Vagina (tissue), 2 donors: ENCODE measurements at regions not wholly inside any gene's neighbourhood (a gene's known extent, or its start where the extent isn't known, plus 50 kb on each side); places are given as distances from the start of the nearest gene placed in this dataset.

ENCODE experiments used
- CTCF ChIP-seq, 3 experiments: fragments of 450-650 bp in 2 of 3; fragments of 200-600 bp in 1 of 3; sonication (generic) in 1 of 3; IDR thresholded peaks; one replicate each; pipeline ENCODE4 v1.5.1; 2017 to 2019; ENCODE audit warnings: antibody characterized with exemption in 3 of 3, mild to moderate bottlenecking in 2 of 3, moderate library complexity in 2 of 3
- POLR2AphosphoS5 ChIP-seq, 2 donors: sonication (generic); formaldehyde crosslinking; IDR thresholded peaks; one replicate each; pipeline ENCODE4 v1.9.0; 2017; ENCODE audit warnings: antibody characterized with exemption in 2 of 2, mild to moderate bottlenecking in 2 of 2, low read depth in 1 of 2; ENCODE audit not compliant: insufficient read depth in 1 of 2

GRCh38 chr13:84686458-84686857, 804.2 kb upstream of the SLITRK1 start:
- TF ChIP-seq POLR2AphosphoS5 (IDR thresholded peaks at IDR 0.05; ENCODE audit: insufficient read depth in 1 of 2, low read depth in 1 of 2) (no peak), CTCF (IDR thresholded peaks at IDR 0.05) (no peak)
